HG02885 (cell line): ENCODE measurements at regions not wholly inside any gene's neighbourhood (a gene's known extent, or its start where the extent isn't known, plus 50 kb on each side); places are given as distances from the start of the nearest gene placed in this dataset.
"Not testable (repeated sequence)": the region's sequence is repeated elsewhere in the genome, so short reads cannot be mapped to it uniquely, and the experiment has no call there.

Experiments used
- ATAC-seq: cut with Tn5 transposase; IDR thresholded peaks from one replicate; pipeline ENCODE4 v1.9.1; 2021; ENCODE audit warnings: mild to moderate bottlenecking; ENCODE audit not compliant: unreplicated experiment, poor library complexity

- ATAC-seq: not testable (repeated sequence)
Measured at GRCh38 chr10:87300163-87300562, 57.4 kb upstream of the NUTM2D start.

DNA sequence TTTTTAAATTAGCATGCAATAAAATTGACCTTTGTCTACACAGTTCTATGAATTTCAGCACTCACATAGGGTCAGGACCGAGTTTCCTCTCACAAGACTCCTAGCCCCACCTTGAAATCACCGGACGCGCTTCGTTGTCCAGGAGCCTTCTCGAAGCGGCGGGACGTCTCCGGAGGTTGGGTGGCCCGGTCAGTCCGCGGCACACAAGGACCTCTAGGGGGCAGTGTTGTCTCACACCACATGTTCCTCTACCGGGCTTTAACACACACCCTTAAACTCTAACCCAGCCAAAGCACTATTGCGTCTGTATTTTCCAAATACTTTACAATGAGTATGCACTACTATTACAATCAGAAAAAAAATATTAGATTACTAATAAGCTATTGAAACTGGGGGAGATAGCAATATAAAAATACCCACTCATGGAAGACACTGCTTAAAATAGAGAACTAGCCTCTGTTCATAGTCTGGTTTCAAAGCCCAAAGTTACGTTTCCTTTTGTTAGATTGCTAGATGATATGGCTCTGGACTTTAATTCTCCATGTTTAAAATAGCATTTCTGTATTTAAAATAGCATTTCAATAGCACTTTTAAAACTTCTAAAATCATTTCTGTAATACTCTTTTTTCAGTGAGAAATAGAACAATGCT, 56.0 kb upstream of the NUTM2D start:
- ATAC-seq: peak; percentile 98

DNA sequence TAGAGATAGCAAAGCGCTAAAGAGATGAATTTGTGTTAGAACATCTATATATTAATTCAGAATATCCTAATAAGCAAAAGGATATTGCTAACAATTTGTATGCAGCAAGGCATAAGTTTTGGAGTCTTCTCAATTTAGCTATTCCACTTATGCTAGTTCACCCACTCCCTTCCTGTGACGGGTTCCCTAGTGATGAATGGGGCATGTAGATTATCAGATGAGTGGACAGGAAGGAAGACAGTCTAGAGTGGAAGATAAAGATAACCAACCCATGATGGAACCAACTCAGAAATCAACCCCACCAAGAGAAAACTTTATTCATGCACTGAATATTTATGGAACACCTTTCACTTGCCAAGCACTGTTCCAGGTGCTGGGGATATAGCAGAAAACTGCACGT, 55.4 kb upstream of the NUTM2D start:
- not testable (repeated sequence) for ATAC-seq

DNA sequence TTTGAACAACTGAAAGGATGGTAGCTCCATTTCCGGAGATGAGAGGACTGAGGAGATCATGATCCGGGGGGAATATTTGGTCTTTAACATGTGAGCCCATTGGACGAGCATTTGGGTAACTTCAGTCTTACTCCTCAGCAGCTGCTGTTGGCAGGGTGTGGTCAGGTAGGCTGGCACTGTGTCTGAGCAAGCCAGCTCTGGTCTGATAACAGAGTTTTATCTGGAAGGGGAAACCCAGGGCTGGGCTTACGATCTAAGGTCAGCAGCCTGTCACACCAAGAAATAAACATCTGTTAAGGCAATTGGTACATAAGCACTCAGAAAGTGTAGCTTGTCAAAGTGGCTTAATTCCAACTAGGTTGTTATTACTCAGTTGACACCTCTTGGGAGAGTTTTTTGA, 53.8 kb upstream of the NUTM2D start:
- ATAC-seq: not testable (repeated sequence)

DNA sequence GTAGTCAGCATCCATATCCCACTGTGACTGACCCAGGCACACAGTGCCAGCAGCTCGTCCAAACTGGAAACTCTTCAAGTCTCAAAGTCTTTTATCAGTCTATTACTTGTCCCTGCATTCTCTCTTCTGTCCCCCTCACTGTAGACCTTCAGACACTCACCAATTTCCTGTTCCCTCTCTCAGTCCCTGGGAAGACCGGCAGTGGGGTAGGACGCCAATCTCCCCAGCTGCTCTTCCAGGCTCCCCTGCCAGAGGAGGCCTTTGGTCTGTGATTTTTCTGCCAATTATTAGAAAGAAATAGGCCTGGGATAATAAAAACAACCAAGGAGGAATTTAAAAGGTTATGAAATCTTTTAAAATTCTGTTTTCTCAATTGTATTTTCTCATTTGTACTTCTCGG, 50.9 kb upstream of the NUTM2D start:
- not testable (repeated sequence) for ATAC-seq
